Limb (tissue), 2 donors: ENCODE measurements at regions not wholly inside any gene's neighbourhood (a gene's known extent, or its start where the extent isn't known, plus 50 kb on each side); places are given as distances from the start of the nearest gene placed in this dataset.

Experiments
- DNase-seq, 2 donors: peaks; one replicate each; pipeline ENCODE4 v3.0.0-alpha.2; 2016; ENCODE audit errors: extremely low spot score in 2 of 2

- no peak for DNase-seq
Observed at GRCh38 chr18:52278191-52278590, 61.8 kb upstream of the DCC start.

GRCh38 chr18:52280702-52281101 lies 59.3 kb upstream of the DCC start:
- DNase-seq, result no peak

- DNase-seq, result no peak
Observed at GRCh38 chr18:52283927-52284326, 56.1 kb upstream of the DCC start.

- DNase-seq, result no peak
Observed at GRCh38 chr18:52286675-52287074, 53.3 kb upstream of the DCC start.

- no peak for DNase-seq
Observed at GRCh38 chr18:52287151-52287550, 52.8 kb upstream of the DCC start.

GRCh38 chr18:52288403-52289004 lies 51.5 kb upstream of the DCC start:
- DNase-seq, result no peak

GRCh38 chr18:52289392-52289791 lies 50.6 kb upstream of the DCC start:
- no peak for DNase-seq
